Hindlimb muscle (tissue), 1 donor: ENCODE measurements at regions not wholly inside any gene's neighbourhood (a gene's known extent, or its start where the extent isn't known, plus 50 kb on each side); places are given as distances from the start of the nearest gene placed in this dataset.

ENCODE experiments used
- DNase-seq: peaks from one replicate; pipeline ENCODE4 v3.0.0-alpha.2; 2013

GRCh38 chr5:57833489-57833888 lies 350.9 kb upstream of the ACTBL2 start:
- DNase-seq, result no peak

- no peak for DNase-seq
Observed at GRCh38 chr5:57832875-57833274, 350.3 kb upstream of the ACTBL2 start.

GRCh38 chr5:57831932-57832331 lies 349.3 kb upstream of the ACTBL2 start:
- DNase-seq, result no peak

- DNase-seq, result no peak
Observed at GRCh38 chr5:57831090-57831489, 348.5 kb upstream of the ACTBL2 start.

GRCh38 chr5:57828221-57828620 lies 345.6 kb upstream of the ACTBL2 start:
- no peak for DNase-seq

GRCh38 chr5:57825031-57825686 lies 342.5 kb upstream of the ACTBL2 start:
- DNase-seq, result no peak

- no peak for DNase-seq
Observed at GRCh38 chr5:57824623-57825022, 342.0 kb upstream of the ACTBL2 start.

GRCh38 chr5:57824047-57824446 lies 341.4 kb upstream of the ACTBL2 start:
- DNase-seq, result no peak

- no peak for DNase-seq
Observed at GRCh38 chr5:57822651-57823050, 340.0 kb upstream of the ACTBL2 start.

GRCh38 chr5:57818397-57818796 lies 335.8 kb upstream of the ACTBL2 start:
- no peak for DNase-seq

- no peak for DNase-seq
Observed at GRCh38 chr5:57817924-57818323, 335.3 kb upstream of the ACTBL2 start.

- DNase-seq, result no peak
Observed at GRCh38 chr5:57817001-57817453, 334.4 kb upstream of the ACTBL2 start.

- no peak for DNase-seq
Observed at GRCh38 chr5:57816108-57816507, 333.5 kb upstream of the ACTBL2 start.

- no peak for DNase-seq
Observed at GRCh38 chr5:57805732-57806131, 323.1 kb upstream of the ACTBL2 start.

GRCh38 chr5:57805170-57805569 lies 322.6 kb upstream of the ACTBL2 start:
- DNase-seq, result no peak

GRCh38 chr5:57804505-57804904 lies 321.9 kb upstream of the ACTBL2 start:
- peak; percentile 12 for DNase-seq

GRCh38 chr5:57804007-57804444 lies 321.4 kb upstream of the ACTBL2 start:
- peak; percentile 67 for DNase-seq

GRCh38 chr5:57802131-57802530 lies 319.5 kb upstream of the ACTBL2 start:
- DNase-seq, result no peak

GRCh38 chr5:57795203-57795602 lies 312.6 kb upstream of the ACTBL2 start:
- no peak for DNase-seq

GRCh38 chr5:57791875-57792274 lies 309.3 kb upstream of the ACTBL2 start:
- DNase-seq, result no peak

- no peak for DNase-seq
Observed at GRCh38 chr5:57785946-57786345, 303.3 kb upstream of the ACTBL2 start.

GRCh38 chr5:57784121-57784520 lies 301.5 kb upstream of the ACTBL2 start:
- DNase-seq, result no peak

- no peak for DNase-seq
Observed at GRCh38 chr5:57783693-57784092, 301.1 kb upstream of the ACTBL2 start.

GRCh38 chr5:57780961-57781325 lies 298.3 kb upstream of the ACTBL2 start:
- DNase-seq, result no peak

GRCh38 chr5:57780306-57780960 lies 297.8 kb upstream of the ACTBL2 start:
- DNase-seq, result no peak
